Glomerular visceral epithelial cell (primary cell): ENCODE measurements at regions not wholly inside any gene's neighbourhood (a gene's known extent, or its start where the extent isn't known, plus 50 kb on each side); places are given as distances from the start of the nearest gene placed in this dataset.
A peak's percentile ranks its signal among the peaks of the same experiment; 100 is the strongest.
"Not testable (repeated sequence)": the region's sequence is repeated elsewhere in the genome, so short reads cannot be mapped to it uniquely, and the experiment has no call there.

Source experiments
- DNase-seq: peaks from one replicate; pipeline ENCODE4 v3.0.0-alpha.2; 2016; ENCODE audit errors: extremely low spot score

GRCh38 chr12:59346248-59346647 lies 249.6 kb upstream of the SLC16A7 start:
- DNase-seq: not testable (repeated sequence)

- DNase-seq: no peak
These were observed 250.4 kb upstream of the SLC16A7 start for GRCh38 chr12:59345406-59345805.

- no peak for DNase-seq
These were observed 251.6 kb upstream of the SLC16A7 start for GRCh38 chr12:59344224-59344623.

- DNase-seq: no peak
These were observed 266.4 kb upstream of the SLC16A7 start for GRCh38 chr12:59329462-59329861.

- DNase-seq: not testable (repeated sequence)
These were observed 267.3 kb upstream of the SLC16A7 start for GRCh38 chr12:59328395-59329075.

- not testable (repeated sequence) for DNase-seq
These were observed 269.4 kb upstream of the SLC16A7 start for GRCh38 chr12:59326457-59326856.

- no peak for DNase-seq
These were observed 273.4 kb upstream of the SLC16A7 start for GRCh38 chr12:59322473-59322872.

- DNase-seq: no peak
These were observed 274.6 kb upstream of the SLC16A7 start for GRCh38 chr12:59321278-59321677.

- no peak for DNase-seq
These were observed 275.7 kb upstream of the SLC16A7 start for GRCh38 chr12:59320112-59320511.

- DNase-seq: no peak
These were observed 276.9 kb upstream of the SLC16A7 start for GRCh38 chr12:59318940-59319339.

GRCh38 chr12:59317598-59317997 lies 278.2 kb upstream of the SLC16A7 start:
- DNase-seq: no peak

GRCh38 chr12:59316938-59317337 lies 278.9 kb upstream of the SLC16A7 start:
- no peak for DNase-seq

- not testable (repeated sequence) for DNase-seq
These were observed 279.5 kb upstream of the SLC16A7 start for GRCh38 chr12:59316354-59316753.

- no peak for DNase-seq
These were observed 281.6 kb upstream of the SLC16A7 start for GRCh38 chr12:59314209-59314608.

- DNase-seq: no peak
These were observed 291.6 kb upstream of the SLC16A7 start for GRCh38 chr12:59304077-59304721.

- peak; percentile 31 for DNase-seq
These were observed 297.5 kb upstream of the SLC16A7 start for GRCh38 chr12:59298296-59298695.

GRCh38 chr12:59294221-59294620 lies 301.6 kb upstream of the SLC16A7 start:
- DNase-seq: no peak

- no peak for DNase-seq
These were observed 312.8 kb upstream of the SLC16A7 start for GRCh38 chr12:59282999-59283398.

GRCh38 chr12:59273561-59273960 lies 322.3 kb upstream of the SLC16A7 start:
- not testable (repeated sequence) for DNase-seq

- no peak for DNase-seq
These were observed 327.5 kb upstream of the SLC16A7 start for GRCh38 chr12:59268295-59268809.

GRCh38 chr12:59260202-59260601 lies 335.6 kb upstream of the SLC16A7 start:
- DNase-seq: no peak

- DNase-seq: no peak
These were observed 332.4 kb upstream of the LRIG3 start for GRCh38 chr12:59252731-59253130.

GRCh38 chr12:59250766-59251165 lies 330.5 kb upstream of the LRIG3 start:
- DNase-seq: no peak
